HG03064 (cell line): ENCODE measurements at regions not wholly inside any gene's neighbourhood (a gene's known extent, or its start where the extent isn't known, plus 50 kb on each side); places are given as distances from the start of the nearest gene placed in this dataset.

Experiments
- ATAC-seq: cut with Tn5 transposase; IDR thresholded peaks from one replicate; pipeline ENCODE4 v1.9.1; 2021; ENCODE audit warnings: low read depth; ENCODE audit not compliant: unreplicated experiment

DNA sequence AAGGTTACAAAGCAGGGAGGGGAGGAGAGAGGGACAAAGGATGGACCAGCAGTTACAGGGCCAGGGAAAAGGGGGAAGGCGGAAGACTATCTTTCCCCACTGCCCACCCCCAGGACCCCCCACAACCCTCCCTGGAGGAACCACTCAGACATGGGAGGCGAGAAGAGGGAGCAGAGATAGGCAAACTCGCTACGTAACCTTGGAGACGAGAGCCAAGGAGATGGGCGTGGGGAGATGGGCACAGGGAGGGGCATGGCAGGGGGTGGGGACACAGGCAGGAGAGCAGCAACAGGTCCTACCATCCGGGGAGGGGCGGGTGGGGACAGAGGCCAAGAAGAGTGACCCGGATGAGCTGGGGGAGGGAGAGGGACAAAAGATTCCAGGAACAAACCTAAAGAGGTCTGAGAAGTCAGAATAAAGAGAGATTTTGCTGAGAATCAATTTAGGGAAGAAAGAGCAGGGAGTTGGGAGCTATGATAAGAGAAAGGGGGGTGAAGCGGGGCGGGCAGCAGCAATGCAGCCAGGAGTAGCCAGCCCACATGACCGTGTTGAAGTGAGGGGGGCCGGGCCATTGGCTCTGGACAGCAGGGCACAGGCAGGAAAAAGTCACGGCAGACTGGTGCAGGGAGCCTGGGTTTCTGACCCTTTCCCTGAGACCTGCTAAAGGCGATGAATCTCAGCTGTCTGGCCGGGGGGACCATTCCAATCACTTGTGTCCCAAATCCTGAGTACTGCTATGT, 128.4 kb downstream of the BUD13 start:
- no peak for ATAC-seq

DNA sequence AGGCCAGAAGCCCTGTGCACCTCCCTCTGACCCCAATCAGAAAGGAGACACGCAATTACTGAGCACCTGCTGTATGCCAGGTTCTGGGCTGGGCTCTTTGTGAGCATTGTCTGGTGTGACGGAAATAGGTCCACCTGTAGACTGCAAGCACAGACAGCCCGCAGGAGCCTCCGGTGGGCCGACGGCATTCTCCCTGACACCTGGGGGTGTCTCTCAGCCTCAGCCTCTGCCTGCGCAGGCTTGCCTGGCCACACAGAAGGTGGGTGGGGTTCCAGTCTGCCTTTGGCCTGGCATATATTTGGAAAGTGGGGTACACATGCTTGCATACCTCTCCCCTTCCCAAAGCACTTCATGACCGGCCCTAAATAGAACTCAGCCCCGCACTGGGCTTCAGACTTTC, 129.3 kb downstream of the BUD13 start:
- ATAC-seq, result no peak

DNA sequence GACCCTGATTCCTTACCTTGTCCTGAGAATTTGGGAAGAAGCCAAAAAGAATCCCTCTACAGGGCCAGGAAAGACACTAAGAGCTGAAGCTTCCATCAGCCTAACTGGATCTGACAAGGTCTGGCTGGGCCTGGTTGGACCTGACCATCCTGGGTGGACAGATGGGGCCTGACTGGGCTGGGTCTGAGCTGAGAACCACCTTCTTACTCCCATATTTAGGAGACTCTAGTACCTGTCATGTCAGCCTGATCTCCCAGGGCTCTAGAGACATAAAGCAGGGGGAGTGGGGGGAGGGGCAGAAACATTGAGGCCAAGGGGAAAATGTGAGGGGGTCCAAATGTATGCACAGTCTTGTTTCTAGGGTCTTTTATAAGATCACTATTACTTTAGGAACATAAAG, 129.9 kb downstream of the BUD13 start:
- no peak for ATAC-seq

DNA sequence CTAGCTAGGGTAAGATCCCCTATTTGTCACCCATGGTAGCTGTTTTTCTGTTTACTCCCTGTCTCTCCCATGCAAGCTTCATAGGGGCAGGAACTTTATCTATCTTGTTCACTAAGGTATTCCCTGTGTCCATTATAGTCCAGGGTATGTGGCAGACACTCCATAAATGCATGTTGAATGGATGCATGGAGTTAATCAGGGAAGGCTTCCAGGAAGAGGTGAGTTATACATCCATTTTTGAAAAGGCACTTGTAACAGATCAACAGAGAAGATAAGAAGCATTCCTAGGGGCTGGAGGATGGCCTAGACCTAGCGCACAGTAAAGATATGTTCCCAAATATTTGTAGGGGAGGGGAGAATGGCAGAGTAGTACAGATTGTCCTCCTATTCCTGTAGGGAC, 130.3 kb downstream of the BUD13 start:
- ATAC-seq, result no peak

DNA sequence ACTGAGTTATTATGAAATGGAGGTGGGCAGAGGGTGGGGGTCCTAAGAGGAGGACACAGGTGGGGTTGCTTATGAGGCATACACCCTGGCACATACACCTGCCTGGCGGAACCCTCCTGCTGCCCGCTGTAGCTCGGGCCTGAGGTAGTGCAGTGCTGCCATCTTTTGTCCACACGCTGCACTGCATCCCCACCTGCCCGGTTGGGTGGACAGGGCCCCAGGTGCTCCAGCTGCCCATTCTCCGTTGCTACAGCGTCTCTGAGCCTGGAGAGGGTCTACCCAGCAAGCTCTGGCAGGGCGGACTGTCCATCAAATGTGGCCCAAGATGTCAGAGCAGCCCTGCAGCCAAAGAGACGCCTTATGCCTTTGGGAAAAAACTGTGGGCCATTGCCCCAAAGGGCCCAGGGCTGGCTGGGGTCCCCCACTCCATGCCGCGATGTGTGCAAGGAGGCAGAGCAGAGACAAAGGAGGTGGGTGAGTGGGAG, 131.2 kb downstream of the BUD13 start:
- ATAC-seq, result no peak

DNA sequence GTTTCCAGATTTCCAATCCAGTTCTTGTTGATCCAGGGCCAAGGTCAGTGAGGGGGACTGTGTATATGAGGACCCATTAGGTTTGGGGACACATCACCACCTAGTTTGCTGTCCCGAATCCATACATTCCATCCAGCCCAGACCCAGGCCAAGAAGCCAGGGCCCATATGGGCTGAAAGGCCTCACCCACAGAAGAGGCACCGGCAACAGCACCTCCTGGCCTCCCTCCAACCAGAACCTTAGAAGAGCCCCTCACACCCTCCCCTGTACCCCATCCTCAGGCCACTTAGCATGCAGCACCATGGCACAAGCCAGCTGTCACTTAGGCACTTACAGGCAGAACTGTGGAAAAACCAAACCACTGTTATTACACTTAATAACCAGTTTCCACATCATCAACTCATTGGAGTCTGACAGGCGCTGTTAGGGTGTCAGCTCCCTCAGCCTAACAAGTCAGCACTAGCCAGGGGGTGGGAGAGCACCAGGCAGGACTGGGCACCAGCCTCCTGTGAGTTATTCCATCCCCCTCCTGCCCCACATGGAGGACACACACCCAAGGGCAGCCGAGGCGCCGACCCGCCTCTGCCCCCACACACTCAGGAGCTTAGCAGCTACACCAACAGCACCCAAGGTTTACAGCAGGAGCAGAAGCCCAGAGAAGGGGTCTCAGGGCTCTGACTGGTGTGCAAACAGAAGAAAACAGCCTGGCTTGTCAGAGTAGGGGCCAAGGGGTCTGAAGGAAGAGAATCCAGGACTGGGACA, 132.0 kb downstream of the BUD13 start:
- ATAC-seq, result no peak

DNA sequence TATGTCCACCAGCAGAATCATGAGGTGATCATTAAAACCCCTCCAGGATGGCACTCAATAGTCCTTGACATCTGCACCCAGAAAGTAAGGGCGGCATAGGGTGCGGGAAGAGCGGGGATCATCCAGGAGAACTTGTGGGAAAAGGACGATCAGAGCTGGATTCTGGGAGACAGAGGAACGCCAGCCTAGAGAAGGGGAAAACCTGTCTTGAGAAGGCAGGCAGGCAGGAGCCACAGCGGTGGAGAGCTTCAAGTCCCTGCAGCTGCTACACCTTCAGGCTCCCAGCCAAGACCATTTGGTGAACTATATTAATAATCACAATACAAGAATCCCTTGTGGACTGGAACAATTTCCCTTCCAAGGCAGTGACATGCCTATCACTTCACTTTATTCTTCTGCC, 134.3 kb downstream of the BUD13 start:
- ATAC-seq, result no peak

DNA sequence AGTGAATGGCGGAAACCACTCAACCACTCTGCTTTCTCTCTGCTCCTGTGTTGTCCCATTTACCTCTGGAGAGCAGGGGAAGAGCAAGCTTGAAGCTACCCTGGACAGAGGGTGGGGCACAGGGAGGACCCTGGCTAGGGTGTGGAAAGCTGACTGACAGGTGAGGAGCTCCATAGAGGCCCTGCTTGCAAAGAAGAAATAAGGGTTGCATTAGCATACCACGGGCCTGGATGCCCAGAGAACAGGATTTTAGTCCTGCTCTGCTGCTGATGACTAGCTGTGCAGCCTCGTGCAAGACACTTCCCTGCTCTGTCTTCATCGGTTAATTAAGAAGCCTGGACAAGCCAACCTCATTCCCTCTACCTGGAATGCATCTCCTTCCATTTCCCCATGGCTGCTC, 135.0 kb downstream of the BUD13 start:
- no peak for ATAC-seq

DNA sequence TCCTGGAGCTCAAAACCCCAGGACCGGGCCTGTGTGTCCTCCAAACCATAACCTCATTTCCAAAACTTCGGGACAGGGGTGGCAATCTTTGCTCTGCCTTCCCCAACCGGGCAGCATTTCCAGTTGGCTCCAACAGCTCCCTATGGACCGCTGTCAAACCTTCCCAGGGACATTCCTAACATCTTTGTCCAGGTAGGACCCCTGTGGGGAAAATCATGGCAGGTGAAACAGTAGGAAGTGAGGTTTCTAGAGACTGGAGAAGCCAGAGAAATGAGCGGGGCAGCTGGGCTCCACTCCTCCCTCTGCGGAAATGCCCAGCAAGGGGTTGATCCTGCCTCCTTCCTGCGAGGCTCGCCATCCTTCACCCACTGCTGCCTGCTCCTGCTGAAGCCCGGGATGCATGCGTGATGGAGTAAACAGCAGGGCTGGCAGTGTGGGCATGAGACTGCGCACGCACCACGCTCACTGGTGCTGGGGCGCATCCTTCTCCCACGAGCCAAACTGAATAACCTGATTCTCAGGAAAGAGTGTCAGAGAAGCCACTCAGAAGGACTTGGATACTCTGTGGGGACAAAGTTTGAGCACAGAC, 136.4 kb downstream of the BUD13 start:
- ATAC-seq, result no peak

DNA sequence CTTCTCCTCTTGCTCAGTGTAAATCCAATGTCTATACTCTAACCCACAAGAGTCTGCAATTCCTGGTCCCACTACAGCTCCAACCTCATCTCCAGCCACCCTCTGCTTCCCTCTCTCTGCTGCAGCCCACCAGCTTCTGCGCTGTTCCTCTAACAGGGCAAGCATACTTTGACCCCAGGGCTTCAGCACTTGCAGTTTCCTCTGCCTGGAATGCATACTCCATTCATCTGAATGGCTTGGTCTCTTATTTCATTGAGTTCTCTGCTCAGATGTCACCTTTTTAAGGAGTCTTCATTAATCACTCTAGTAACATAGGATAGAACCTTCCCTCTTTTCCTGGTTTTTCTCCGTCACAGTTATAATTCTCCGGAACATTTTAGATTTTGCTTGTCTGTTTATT, 141.6 kb downstream of the BUD13 start:
- no peak for ATAC-seq

DNA sequence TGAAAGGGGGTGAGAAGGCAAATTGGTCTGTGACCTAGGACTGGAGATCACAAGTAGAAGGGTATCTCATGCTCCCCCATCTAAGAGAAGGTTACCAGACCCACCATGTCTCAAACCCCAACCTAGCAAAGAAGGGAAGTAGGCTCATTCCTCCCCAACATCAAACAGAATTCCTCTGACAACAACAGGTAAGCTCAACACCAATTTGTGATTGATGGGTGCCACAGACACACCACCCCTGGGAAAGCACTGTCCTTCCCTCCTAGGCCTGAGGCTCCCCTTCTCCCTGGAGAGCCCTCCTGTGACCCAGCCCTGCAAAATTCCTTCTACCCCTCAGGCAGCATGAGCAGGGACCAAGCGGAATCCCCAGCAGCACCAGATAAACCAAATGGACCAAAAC, 154.3 kb downstream of the BUD13 start:
- ATAC-seq, result no peak

DNA sequence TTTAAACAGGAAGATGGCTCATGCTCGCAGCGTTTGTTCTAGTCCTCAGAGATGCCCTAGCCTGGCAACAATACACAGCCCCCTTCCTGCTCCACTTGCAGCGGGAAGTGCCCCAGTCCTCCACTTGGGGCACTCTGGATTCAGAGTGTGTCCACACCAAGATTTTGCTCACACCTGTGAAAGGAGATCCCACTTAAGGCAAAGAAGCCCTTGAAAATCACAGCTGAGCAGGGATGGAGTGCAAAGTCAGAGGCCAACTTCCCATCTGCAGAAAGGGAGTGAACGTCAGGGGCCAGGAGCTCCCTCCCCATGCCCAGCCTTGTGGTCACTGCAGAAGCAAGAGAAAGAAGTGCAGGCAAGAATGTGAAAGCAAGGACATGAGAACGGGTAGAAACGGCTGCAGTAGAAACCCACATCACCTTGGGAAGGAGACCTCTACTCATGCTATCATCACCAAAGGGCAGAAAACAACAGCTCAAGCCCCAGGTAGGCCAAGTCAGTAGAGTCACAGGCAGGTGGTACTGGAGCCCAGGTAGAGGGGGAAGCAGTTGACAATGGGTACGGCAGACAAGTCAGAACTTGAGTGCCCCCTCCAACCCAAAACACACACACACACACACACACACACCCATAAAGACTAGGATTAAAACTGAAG, 157.4 kb downstream of the BUD13 start:
- ATAC-seq, result no peak

DNA sequence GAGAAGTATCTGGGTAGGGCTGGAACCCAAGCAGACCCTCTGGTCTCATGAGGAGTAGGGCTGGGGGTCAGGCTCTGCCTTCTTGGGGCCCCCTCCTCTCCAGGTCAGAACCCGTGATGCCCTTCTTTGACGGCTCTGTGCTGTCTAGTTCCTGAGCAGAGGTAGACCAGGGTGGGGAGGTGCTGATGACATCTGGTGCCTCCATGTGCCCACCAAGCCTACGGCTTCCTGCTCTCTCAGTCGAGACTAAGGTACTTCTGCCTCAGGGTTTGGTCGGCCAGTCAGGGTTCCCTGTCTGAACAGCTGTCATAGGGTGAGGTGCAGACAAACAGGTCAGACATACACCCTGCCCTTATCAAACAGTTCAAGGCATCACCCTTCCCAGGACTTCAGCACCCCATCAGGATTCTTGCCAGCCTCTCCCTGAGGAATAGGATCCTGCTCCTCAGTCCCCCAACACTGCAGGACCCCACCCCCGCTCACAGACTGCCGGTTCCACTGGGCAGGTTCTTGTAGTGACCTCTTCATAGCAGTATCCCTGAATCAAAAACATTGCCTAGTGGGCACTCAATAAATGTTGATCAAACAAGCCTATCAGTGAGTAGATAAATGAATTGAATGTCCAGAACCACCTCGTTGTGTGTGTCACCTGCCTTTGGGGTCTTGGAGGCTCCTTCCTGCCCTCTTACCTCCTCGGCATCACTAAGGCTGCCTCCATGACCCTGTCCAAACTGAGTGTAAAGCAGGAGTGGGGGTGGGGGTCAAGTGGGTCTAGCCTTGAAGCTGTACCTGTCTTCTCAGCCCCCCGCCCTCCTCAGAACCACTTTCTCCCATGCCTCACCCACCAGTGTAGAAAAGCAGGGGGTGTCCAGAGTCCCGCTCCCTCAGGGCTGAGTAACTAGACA, 158.2 kb downstream of the BUD13 start:
- ATAC-seq, result no peak

DNA sequence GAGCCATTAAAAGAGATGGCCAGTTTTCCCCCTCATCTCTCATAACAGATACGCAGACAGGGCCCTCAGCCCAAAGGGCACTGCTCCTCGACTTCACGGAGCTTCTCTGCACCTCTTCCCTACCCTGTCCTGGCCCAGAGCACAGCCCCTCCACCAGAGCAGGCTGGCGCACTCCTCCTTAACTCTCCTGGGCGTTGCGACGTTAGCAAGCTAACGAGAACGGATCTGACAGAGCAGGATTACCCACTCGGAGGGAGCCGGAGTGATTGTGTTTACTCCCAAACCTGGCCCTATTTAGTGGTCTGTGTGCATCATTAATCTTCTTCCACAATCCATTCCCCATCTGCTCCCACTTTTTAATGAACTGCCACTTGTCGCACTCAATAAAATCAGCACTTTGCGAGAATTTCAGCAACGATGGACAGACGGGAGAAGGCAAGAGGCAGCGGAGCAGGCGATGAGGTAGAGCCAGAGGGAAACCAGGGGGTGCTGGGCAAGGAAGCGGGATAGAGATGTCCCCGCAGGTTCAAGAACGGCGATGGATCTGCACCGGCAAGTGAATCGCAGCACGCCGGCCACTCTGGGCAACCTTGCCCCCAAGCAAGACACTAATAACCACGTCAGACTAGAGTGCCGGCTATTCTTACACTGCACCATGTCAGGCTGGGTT, 159.4 kb downstream of the BUD13 start:
- ATAC-seq, result no peak

DNA sequence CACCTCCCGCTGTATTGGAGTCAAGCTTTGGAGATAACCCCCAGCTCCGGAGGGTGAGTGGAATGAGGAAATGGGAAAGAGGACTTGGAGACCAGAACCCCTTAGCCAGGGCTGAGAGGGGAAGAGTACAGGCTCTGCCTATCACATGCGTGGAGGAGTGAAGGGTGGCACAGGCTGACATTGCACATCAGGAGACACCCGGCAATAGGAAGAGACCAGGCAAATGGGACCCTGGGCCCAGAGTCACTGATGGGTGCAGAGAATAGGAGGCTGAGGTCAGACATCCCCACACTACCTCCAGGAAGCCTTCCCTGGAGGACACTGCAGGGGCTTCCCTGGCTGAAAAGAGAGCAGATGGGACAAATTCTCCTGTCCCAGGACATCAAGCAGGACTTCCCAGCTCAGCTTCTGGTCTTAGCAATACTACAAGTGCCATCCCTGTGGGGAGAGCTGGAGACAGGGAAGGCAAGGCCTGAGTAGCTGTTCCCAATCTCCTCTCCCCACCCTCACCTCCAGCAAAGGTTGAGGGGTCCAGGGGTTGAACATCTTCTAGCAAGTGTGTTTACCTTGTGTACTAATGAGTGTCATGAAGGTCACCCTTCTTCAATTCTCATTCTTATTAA, 160.7 kb downstream of the BUD13 start:
- ATAC-seq, result no peak

DNA sequence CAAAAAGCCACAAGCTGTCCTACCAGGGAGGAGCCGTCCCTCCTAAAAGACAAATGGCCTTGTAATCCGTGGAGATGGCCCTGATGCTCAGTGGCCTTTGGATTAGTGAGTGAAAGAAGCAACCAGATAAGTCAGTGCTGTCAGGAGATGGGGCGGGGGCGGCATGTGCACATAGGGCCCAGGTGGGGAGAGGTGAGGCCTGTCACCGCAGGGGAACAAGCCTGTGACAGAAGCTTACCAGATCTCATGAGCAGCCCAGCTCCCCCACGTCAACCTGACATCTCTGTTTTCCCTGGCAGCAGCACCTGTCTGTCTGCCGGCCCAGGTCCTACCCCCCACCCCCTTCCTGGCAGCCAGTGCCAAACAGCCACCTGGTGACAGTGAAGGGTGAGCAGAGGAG, 162.6 kb downstream of the BUD13 start:
- no peak for ATAC-seq

DNA sequence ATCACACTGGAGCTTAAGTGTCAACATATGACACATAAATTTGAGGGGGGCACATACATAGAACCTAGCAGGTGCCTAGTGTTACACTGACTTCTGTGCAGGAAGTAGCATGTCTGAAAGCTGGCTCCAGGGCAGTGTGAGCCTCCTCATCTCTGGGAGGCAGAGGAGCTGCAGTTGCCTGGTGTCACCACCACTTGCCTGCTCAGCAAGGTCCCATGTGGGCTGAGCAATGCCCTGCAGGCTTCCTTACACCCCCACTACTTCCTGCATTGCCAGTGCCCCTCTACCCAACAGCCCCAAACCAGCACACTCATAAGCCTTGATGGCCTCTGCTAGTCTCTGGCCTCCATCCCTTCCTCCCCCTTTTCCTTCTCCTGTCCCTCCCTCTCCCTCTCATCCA, 165.8 kb downstream of the BUD13 start:
- no peak for ATAC-seq

DNA sequence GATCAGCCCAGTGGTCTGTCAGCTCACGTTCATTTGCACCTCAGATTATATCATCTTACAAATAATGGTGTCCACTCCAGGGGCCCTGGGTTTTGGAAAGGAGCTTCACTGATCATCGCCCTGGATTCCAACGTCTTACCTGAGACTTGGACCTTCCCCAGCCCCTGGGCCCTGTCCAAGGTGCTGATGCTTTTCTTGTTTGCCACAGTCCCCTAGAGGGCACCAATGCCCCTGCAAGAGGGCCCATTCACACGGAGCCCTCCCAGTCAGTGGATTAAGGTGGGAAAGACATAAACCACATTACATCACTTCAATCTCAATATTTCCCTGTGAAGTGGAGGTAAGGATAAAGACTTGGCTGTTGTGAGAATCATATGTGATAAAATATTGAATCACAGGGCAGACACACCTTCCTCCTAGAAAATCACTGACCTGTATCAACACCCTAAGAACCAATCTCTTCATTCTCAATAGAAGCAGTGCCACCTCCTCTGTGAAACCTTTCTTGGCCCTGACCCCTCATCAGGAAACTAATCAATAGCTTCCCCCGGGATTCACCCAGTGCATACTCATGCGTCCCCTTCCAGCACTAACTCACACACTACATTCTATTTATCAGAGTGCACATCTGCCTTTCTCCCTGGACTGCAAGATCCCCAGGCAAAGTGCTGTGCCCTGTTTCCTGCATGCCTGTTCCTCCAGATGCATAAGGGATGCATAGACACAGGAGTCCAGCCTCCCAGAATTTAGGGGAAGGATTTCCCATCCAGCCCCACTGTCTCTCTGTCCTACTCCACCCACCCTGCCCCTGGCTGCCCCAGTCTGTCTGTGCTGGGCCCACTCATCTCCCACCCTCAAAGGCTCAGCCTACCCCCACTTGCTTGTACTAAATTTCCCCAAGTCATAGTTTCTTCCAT, 167.0 kb downstream of the BUD13 start:
- no peak for ATAC-seq
